ENCODE measurements at regions not wholly inside any gene's neighbourhood (a gene's known extent, or its start where the extent isn't known, plus 50 kb on each side); places are given as distances from the start of the nearest gene placed in this dataset.
A peak's percentile ranks its signal among the peaks of the same experiment; 100 is the strongest.

DNA sequence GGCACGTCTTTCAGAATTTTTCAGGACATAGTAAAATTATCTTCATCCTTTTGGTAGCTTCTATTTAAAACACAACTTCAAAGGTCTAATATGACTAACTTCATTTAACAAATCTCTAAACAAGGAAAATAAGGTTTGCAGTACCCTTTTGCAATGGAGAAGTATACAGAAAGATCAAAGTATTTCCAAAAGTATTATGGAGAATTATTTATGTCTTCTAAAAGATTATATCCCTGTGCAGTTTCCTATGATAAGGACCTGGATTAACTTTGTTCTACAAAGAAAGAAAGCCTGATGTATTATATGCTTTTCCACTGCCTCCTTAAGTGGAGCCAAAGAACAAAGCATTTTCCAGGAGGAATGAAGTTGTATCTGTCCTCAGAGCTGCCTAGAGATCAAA lies 353.0 kb upstream of the RUNX1 start:
- H3K79me2 ChIP-seq (ENCODE audit: insufficient read depth, low read depth, low read length), result no peaks in the 10 kb centered on the region
- H3K27ac ChIP-seq (ENCODE audit: low read depth, low read length, poor library complexity, severe bottlenecking), result no peak overlapping the region
- H3K36me3 ChIP-seq (ENCODE audit: insufficient read depth, low read length), result no peaks in the 10 kb centered on the region
- no peaks in the 10 kb centered on the region for H3K9me2 ChIP-seq (ENCODE audit: insufficient read depth, low read length)
- H3K4me3 ChIP-seq (ENCODE audit: low read depth, low read length, poor library complexity, severe bottlenecking), result no peak overlapping the region
- H3K4me1 ChIP-seq (ENCODE audit: insufficient read depth, low read length, poor library complexity, severe bottlenecking), result peaks cover 20% of the 10 kb centered on the region
- BruUV-seq (replicated peaks), result no TSS peak
- no peak for DNase-seq (ENCODE audit: low spot score)
- no peaks in the 10 kb centered on the region for H3K9me3 ChIP-seq (ENCODE audit: low read length)
- ChIA-PET POLR2A (no interaction called here), CTCF (ENCODE audit: unreplicated experiment) (no interaction called here)
- no peak for TF ChIP-seq EZH2phosphoT487 (IDR thresholded peaks at IDR 0.05; ENCODE audit: borderline replicate concordance, low read depth, low read length)
- TF ChIP-seq, protein P1, sequence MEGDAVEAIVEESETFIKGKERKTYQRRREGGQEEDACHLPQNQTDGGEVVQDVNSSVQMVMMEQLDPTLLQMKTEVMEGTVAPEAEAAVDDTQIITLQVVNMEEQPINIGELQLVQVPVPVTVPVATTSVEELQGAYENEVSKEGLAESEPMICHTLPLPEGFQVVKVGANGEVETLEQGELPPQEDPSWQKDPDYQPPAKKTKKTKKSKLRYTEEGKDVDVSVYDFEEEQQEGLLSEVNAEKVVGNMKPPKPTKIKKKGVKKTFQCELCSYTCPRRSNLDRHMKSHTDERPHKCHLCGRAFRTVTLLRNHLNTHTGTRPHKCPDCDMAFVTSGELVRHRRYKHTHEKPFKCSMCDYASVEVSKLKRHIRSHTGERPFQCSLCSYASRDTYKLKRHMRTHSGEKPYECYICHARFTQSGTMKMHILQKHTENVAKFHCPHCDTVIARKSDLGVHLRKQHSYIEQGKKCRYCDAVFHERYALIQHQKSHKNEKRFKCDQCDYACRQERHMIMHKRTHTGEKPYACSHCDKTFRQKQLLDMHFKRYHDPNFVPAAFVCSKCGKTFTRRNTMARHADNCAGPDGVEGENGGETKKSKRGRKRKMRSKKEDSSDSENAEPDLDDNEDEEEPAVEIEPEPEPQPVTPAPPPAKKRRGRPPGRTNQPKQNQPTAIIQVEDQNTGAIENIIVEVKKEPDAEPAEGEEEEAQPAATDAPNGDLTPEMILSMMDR (conservative IDR thresholded peaks at IDR 0.05; ENCODE audit: low read length), result no peak
- intact Hi-C loops (cut with micrococcal nuclease; ENCODE audit: unreplicated experiment), result loop anchor here (1.0 to 10.0 kb wide), 3 partner anchors 623 to 710 kb away; no protein-coding TSS in a partner anchor
- no peak overlapping the region for H3K4me2 ChIP-seq (ENCODE audit: low read length)
- no peak overlapping the region for H2AFZ ChIP-seq (ENCODE audit: low read length)
- H4K20me1 ChIP-seq (ENCODE audit: insufficient read depth, low read length), result no peaks in the 10 kb centered on the region

DNA sequence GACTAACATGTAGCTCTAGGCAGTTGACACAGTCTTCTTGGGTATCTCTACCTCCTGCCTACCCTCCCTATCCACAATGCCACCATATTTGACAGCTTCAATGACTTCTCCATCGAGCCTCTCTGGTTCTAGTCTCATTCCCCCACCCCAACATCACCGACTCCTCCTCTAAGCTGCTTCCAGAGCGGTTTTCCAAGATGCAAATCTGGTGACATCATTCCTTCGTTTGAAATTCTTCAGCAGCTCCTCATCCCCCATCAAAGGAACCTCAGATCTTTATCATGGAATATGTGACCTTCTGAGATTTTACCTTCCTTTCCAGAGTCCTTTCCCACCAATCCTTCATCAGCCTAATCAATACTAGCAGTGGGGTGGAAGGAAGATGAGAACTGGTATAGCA lies 352.4 kb upstream of the RUNX1 start:
- no peaks in the 10 kb centered on the region for H4K20me1 ChIP-seq (ENCODE audit: insufficient read depth, low read length)
- intact Hi-C loops (cut with micrococcal nuclease; ENCODE audit: unreplicated experiment), result loop anchor here (2.0 to 10.0 kb wide), 3 partner anchors 175 to 711 kb away; no protein-coding TSS in a partner anchor
- no peak overlapping the region for H2AFZ ChIP-seq (ENCODE audit: low read length)
- TF ChIP-seq, protein P1 (conservative IDR thresholded peaks at IDR 0.05; ENCODE audit: low read length), result no peak
- TF ChIP-seq EZH2phosphoT487 (IDR thresholded peaks at IDR 0.05; ENCODE audit: borderline replicate concordance, low read depth, low read length), result no peak
- H3K4me3 ChIP-seq (ENCODE audit: low read depth, low read length, poor library complexity, severe bottlenecking), result no peak overlapping the region
- H3K27ac ChIP-seq (ENCODE audit: low read depth, low read length, poor library complexity, severe bottlenecking), result no peak overlapping the region
- no peaks in the 10 kb centered on the region for H3K9me3 ChIP-seq (ENCODE audit: low read length)
- CTCF ChIA-PET (ENCODE audit: unreplicated experiment), result interaction anchor here (0.5 kb wide), 1 partner anchor 350 kb away, joined by 3 read pairs; no protein-coding TSS in a partner anchor
- H3K4me1 ChIP-seq (ENCODE audit: insufficient read depth, low read length, poor library complexity, severe bottlenecking), result peaks cover 20% of the 10 kb centered on the region
- H3K36me3 ChIP-seq (ENCODE audit: insufficient read depth, low read length), result no peaks in the 10 kb centered on the region
- POLR2A ChIA-PET, result interaction anchor here (0.7 kb wide), 1 partner anchor 261 kb away, joined by 3 read pairs; no protein-coding TSS in a partner anchor
- no peak overlapping the region for H3K4me2 ChIP-seq (ENCODE audit: low read length)
- no peaks in the 10 kb centered on the region for H3K9me2 ChIP-seq (ENCODE audit: insufficient read depth, low read length)
- BruUV-seq (replicated peaks), result no TSS peak
- no peak for DNase-seq (ENCODE audit: low spot score)
- no peaks in the 10 kb centered on the region for H3K79me2 ChIP-seq (ENCODE audit: insufficient read depth, low read depth, low read length)

DNA sequence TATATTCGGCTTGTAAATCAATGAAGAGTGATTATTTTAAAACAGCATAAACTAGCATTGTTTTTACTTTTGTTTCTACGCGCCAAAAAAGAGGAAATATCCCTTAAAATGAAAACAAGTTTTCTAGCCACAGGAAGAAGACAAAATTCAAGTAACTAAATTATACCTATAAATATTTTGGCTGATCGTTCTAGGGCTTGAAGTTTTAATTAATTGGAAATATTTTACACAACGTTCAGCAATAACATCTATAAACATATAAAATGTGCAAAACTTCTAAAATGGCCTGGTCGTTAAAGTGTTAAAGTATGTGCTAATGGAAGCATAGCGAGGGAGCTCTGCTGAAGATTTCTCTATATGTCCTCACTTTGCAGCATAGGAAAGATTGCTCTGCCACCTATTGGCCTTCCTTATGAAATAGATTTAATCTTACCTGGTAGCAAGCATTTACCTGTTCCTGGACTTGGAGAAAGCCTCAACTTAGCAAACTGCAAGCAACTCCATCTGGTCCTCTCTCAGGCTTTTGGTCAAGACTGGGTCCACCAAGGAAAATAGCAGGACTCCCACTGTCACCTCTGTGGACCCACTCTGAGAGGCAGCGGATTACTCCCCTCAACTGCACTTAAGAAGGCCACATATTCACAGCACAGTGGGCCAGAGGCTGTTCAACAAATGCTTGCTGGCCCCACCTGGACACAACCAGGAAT lies 351.3 kb upstream of the RUNX1 start:
- CTCF ChIA-PET (ENCODE audit: unreplicated experiment), result interaction anchor here (1.0 kb wide), 1 partner anchor 655 kb away, joined by 4 read pairs; no protein-coding TSS in a partner anchor
- no peak overlapping the region for H3K27ac ChIP-seq (ENCODE audit: low read depth, low read length, poor library complexity, severe bottlenecking)
- no peaks in the 10 kb centered on the region for H3K36me3 ChIP-seq (ENCODE audit: insufficient read depth, low read length)
- H3K4me1 ChIP-seq (ENCODE audit: insufficient read depth, low read length, poor library complexity, severe bottlenecking), result peaks cover 20% of the 10 kb centered on the region
- no peaks in the 10 kb centered on the region for H3K9me2 ChIP-seq (ENCODE audit: insufficient read depth, low read length)
- TF ChIP-seq EZH2phosphoT487 (IDR thresholded peaks at IDR 0.05; ENCODE audit: borderline replicate concordance, low read depth, low read length), result no peak
- TF ChIP-seq, protein P1 (conservative IDR thresholded peaks at IDR 0.05; ENCODE audit: low read length), result peak; percentile 95
- POLR2A ChIA-PET, result interaction anchor here (0.5 kb wide), 1 partner anchor 495 kb away, joined by 3 read pairs; no protein-coding TSS in a partner anchor
- no peaks in the 10 kb centered on the region for H3K79me2 ChIP-seq (ENCODE audit: insufficient read depth, low read depth, low read length)
- peak overlapping the region; percentile 90; the same call in 1 of the 2 replicates for H2AFZ ChIP-seq (ENCODE audit: low read length)
- DNase-seq (ENCODE audit: low spot score), result peak; percentile 86
- BruUV-seq (replicated peaks), result no TSS peak
- H3K4me3 ChIP-seq (ENCODE audit: low read depth, low read length, poor library complexity, severe bottlenecking), result peak overlapping the region; percentile 52
- H4K20me1 ChIP-seq (ENCODE audit: insufficient read depth, low read length), result no peaks in the 10 kb centered on the region
- intact Hi-C loops (cut with micrococcal nuclease; ENCODE audit: unreplicated experiment), result loop anchor here (1.0 to 10.0 kb wide), 6 partner anchors 174 to 712 kb away; no protein-coding TSS in a partner anchor
- no peaks in the 10 kb centered on the region for H3K9me3 ChIP-seq (ENCODE audit: low read length)
- H3K4me2 ChIP-seq (ENCODE audit: low read length), result peak overlapping the region; percentile 71

All from OCI-LY7 (cell line).